NCI-H446 treated with DMSO at 0.1 percent for 48 hours (cell line): ENCODE measurements at regions not wholly inside any gene's neighbourhood (a gene's known extent, or its start where the extent isn't known, plus 50 kb on each side); places are given as distances from the start of the nearest gene placed in this dataset.
"Not testable (repeated sequence)": the region's sequence is repeated elsewhere in the genome, so short reads cannot be mapped to it uniquely, and the experiment has no call there.

Source experiments
- DNase-seq: peaks from one replicate; lab custom pipeline; 2025; lab: John Stamatoyannopoulos, UW

DNA sequence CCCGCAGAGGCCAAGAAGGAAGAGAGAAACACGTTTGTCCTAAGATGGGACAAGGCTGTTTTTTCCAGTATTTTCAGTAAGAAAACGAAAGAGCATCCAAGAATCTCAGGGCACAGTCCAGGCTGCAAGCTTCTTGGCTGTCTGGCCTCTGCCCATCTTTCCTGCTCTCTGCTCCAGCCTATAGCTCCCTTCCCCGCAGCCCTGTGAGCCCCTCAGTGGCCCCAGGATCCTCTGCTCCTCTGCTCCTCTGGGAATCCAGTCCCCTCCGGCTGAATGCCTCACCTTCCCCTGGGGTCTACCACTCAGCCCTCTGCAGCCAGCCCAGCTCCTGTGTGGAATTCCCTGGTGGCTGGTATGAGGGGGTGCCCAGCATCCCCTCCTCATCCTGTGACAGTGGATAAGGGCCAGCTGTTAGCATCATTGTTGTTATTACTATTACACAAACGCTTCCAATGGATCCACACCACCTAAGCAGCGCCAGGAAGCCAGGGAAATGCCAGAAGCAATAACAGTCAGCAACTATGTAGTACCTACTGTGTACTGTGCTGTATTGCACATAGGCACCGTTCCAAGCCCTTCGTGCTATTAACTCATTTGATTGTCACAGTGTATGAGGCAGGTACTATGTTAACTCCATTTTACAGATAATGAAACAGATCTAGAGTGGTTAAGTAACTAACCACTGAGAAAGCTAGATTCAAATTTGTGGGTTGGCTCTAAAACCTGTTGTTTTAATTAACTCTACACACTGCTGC lies 60.3 kb upstream of the PTPN1 start:
- DNase-seq = no peak

DNA sequence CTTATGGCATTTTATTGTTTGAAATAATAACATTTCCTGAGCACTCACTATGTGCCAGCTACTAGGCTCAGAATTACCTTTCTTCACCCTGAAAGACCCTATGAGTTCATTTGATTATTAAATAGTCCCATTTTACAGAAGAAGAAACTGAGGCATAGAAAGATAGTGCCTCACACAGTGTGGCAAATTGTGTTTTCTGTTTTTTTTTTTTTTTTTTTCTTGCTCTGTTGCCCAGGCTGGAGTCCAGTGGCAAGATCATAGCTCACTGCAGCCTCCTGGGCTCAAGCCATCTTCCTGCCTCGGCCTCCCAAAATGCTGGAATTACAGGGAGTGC lies 59.7 kb upstream of the PTPN1 start:
- no peak for DNase-seq

DNA sequence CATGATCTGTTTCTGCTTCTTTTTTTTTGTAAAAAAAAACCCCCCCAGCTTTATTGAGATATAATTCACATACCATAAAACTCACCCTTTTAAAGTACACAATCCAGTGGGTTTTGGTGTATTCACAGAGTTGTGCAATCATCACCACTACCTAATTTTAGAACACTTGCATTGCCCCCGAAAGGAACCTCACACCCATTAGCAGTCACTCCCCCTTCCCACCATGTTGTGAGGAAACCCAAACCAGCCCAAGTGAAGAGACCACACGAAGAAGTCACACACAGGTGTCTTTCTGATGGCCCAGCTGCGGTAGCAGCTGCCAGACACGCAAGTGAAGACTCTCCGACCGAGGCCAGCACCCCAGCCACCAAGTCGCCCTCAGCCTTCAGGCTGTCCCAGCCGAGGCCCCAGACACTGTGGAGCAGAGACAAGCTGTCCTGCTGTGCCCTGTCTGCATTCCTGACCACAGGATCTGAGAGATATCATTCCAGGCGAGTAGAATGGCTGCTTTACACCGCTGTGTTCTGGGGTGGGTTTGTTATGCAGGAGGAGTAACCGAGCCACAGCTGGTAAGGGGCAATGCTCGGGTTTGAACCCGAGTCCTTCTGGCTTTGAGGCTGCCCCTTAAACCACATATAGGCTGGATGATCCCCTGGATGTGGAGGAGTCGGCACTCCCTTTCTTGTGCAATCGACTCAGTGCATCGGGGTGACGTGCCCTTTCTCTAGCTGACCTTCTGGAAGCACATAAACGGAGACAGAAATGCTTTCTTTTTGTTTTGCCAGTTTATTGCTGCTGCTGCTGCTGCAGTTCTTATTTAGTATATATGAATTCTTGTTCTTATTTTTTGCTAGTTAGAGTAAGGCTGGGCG lies 59.1 kb upstream of the PTPN1 start:
- DNase-seq = no peak

DNA sequence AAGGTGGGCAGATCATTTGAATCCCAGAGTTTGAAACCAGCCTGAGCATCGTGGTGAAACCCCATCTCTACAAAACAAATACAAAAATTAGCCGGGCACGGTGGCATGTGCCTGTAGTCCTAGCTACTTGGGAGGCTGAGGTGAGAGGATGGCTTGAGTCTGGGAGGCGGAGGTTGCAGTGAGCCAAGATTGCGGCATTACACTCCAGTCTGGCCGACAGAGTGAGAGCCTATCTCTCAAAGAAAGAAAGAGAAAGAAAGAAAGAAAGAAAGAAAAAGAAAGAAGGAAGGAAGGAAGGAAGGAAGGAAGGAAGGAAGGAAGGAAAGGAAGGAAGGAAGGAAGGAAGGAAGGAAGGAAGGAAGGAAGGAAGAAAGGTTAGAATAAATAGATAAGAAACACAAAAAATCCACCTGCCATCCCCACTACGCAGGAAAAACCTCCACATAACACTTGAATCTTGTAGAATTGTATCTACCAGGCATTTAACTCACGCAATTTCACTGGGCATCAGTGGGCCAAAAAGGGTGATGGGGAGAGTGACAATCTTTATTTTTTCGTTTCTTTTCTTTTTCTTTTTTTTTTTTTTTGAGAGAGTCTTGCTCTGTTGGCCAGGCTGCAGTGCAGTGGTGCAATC lies 58.3 kb upstream of the PTPN1 start:
- DNase-seq = not testable (repeated sequence)

DNA sequence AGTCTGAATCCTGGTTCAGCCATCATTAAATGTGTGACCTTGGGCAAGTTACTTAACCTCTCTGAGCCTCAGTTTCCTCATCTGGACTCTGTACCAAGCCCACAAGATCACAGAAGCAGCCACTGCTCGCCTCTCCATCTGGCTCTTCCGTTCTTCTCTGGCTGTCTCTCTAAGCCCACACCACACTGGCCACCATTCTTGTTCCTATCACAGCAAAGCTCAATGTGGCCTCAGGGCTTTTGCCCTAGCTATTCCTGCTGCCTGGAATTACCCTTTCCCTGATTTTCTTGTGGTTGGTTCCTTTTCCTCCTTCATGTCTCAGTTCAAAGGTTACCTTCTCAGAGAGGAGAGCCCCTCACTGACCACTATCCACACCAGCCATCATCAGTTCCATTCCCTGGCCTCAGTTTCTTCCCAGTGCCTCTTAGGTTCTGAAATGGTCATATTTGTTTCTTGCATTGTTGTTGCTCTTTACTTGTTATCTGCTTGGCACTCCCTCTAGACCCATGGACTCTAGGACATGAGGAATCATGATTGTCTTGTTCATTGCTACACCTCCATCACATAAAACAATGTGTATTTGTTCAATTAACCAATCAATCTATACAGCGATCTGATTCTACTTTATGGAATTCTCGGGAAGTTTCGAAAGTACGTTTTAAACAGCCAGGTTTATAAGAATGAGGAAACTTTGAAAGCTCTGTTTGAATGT lies 56.5 kb upstream of the PTPN1 start:
- DNase-seq = no peak

DNA sequence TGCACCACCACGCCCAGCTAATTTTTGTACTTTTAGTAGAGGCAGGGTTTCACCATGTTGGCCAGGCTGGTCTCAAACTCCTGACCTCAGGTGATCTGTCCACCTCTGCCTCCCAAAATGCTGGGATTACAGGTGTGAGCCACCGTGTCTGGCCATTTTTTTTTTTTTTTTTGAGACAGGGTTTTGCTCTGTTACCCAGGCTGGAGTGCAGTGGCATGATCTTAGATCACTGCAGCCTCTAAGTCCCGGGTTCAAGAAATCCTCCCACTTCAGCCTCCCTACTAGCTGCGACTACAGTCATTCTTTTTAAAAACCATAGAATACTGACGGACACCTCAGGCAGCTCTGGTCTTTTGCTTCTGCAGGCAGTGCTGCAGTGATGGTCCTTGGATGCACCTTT lies 54.9 kb upstream of the PTPN1 start:
- not testable (repeated sequence) for DNase-seq

DNA sequence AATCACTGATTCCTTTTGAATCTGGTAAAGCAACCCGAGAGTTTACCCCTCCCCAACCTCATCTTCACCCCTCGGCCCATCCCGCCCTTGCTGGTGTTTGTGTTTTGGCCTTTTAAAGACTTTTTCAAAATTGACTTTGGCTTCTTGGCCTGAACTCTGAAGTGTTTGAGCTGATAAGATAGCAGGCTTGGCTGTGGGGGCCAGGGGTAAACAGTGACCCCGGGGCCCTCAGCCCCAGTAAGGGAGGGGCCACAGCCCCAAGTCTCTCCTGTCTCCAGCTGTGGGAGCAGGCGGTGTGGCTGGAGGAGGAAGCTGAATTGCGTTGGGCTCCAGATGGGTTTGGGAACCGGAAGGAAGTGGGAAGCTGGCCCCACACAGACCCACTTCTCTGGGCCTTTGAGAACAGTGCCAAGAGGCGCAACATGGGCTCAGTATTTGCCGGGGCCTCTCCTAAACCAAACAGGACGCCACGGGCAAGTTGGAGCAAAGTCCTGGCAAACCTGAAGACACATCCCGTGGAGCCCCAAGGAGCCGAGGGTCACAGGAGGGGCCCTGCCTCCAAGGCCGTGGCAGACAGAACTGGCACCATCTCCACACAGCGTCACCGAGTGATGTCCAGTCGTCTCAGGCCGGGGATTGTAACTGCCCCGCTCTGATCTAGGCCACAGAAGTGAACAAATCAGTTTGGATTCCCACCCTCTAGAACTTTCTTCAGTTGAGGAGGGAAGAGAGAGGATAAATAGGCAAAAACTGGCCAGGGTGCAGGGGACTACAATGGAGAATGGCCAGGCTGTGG lies 54.3 kb upstream of the PTPN1 start:
- DNase-seq = no peak

DNA sequence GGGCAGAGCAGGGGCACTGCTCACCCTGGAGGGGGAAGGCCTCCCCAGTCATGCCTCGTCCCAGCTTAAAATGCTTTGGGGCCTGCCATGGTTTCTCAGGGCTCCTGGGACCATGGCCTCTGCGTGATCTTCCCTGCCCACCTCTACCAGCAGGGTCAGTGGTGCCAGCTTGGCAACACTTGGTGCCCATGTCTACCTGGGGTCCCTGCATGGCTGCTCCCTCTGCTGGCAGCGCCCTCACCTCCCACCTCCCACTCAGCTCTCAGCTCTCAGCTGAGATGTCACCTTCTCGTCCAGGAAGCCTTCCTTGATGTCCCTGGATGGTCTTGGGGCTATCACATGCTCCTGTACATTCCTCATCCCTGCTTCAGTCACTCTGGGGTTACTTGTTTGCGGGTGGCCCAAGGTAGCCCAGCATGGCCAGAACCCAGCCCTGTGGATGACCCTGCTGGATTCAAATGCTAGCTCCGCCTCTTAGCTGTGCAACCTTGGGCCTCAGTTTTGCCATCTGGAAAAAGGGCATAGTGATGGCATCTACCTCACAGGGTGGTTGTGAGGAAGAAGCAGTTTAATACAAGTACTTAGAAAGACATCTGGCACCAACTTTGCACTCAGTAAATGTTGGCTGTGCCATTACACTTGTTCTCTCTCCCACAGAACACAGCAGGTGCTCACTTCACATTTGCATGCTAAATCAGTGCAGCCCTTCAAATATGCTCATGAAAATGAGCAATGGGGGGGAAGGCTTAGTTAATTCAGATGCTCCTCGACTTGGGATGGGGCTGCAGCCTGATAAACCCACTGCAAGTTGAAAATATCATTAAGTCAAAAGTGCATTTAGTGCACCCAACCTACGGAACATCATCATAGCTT lies 53.5 kb upstream of the PTPN1 start:
- no peak for DNase-seq

DNA sequence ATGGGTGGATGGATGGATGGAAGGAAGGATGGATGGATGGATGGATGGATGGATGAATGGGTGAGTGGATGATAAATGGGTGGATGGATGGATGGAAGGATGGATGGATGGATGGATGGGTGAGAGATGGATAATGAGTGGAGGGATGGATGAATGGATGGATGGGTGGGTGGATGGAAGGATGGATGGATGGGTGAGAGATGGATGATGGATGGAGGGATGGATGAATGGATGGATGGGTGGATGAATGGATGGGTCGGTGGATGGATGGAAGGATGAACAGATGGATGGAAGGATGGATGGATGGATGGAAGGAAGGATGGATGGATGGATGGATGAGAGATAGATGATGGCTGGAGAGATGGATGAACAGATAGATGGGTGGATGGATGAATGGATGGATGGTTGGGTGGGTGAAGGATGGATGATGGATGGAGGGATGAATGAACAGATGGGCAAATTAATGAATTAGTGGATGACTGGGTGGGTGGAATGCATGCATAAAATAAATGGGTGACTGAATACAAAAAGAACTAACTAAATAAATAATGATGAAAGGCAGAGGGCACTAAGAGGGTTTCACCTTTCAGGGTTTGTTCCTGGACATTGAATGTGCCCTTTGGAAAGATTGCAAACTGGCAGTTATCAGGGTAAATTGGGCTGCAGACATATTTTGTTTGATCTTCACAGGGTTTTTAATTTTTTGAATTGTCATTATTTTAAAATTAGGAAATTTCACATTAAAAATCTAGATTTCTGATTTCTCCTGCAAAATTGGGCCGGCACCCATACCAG lies 50.9 kb upstream of the PTPN1 start:
- no peak for DNase-seq

DNA sequence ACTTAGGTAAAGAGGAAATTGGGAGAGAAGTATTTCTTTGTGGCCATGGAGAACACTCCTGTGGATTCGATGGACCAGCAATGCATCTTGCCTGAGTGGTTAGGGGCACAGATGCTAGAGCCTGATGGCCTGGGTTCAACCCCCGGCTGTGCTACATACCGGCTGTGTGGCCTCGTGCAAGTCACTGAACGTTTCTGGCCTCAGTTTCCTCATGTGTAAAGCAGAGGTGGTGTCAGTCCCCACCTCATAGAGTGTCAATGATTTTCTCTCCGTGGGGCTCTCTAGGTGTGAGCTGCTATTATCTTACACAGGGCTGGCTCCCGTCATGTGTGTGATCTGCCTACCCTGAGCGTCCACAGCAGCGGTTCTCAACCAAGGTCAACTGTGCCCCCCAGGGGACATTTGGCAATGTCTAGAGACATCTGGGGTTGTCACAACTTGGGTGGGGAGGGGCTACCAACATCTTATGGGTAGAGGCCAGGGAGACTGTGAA lies 50.0 kb upstream of the PTPN1 start:
- DNase-seq = no peak
